GM18507 (cell line): ENCODE measurements at regions not wholly inside any gene's neighbourhood (a gene's known extent, or its start where the extent isn't known, plus 50 kb on each side); places are given as distances from the start of the nearest gene placed in this dataset.

ENCODE experiments used
- DNase-seq: peaks from one replicate; pipeline ENCODE4 v3.0.0; 2011; ENCODE audit warnings: low read depth; ENCODE audit not compliant: insufficient read length; ENCODE audit errors: extremely low spot score
- FAIRE-seq: peaks from 2 replicates; lab custom pipeline; 2011; peaks lifted over from hg19 to GRCh38; lab: Jason Lieb, UNC

DNA sequence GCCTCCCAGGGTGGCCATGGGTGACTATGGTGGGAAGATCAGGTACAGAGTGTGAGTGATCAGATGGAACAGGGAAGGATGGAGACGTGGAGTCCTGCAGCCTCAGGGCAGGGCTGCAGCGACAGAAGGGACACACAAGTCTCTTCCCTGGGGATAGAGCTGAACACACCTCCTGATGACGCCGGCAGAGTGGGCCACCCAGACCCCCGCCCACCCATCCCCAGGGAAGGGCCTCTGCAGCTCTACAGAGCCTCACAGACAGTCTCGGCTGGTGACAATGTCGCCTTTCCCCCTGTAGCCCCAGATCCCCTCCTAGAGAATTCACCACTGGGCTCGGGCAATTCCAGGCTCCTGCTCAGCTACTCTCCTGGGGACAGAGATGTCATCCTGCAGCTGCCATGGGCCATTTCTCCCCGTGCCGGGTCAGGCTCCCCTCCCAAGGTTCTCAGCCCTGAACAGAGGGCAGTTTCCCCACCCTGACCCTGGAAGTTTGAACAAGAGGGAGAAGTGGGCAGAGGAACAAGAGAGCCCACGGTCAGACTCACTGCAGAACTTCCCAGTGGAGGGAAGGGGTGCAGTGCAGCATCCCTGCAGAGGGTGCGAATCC is 115.7 kb downstream of the NCOR2 start:
- FAIRE-seq (no peak), DNase-seq (no peak)

DNA sequence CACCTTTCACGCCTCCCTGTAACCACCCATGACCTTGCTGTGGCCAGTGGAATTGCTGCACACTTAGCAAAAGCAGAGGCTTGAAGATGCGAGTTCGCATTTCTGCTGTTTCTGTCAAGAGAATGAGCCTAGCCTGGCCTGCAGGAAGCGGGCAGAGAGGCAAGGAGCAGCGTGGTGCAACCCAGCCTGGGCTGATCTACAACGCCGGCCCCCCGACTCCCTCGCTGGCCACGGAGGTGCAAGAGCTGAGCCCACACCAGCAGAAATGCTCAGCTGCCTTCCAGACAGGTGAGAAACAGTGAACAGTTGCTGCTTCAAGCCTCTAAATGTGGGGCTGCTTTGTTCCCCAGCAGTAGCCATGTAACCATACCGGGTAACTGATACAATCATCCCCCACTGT is 116.4 kb downstream of the NCOR2 start:
- FAIRE-seq (no peak), DNase-seq (no peak)

DNA sequence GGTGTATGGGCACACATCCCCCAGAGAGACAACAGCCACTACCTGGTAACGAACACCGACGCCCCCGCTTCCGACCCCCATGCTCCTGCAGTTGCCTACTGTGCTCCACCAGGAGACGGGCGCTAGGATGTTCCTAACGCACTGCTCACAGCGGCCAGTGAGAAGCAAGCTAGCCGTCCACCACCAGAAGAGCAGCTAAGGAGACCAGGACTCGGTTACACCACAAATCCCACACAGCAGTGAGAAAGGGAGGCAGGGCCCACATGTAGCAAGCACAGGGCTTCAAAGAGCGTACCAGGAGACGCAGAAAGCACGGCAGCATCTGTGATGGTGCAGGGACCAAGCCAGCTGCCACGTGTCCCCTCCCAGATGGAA is 117.0 kb downstream of the NCOR2 start:
- FAIRE-seq (no peak), DNase-seq (no peak)

DNA sequence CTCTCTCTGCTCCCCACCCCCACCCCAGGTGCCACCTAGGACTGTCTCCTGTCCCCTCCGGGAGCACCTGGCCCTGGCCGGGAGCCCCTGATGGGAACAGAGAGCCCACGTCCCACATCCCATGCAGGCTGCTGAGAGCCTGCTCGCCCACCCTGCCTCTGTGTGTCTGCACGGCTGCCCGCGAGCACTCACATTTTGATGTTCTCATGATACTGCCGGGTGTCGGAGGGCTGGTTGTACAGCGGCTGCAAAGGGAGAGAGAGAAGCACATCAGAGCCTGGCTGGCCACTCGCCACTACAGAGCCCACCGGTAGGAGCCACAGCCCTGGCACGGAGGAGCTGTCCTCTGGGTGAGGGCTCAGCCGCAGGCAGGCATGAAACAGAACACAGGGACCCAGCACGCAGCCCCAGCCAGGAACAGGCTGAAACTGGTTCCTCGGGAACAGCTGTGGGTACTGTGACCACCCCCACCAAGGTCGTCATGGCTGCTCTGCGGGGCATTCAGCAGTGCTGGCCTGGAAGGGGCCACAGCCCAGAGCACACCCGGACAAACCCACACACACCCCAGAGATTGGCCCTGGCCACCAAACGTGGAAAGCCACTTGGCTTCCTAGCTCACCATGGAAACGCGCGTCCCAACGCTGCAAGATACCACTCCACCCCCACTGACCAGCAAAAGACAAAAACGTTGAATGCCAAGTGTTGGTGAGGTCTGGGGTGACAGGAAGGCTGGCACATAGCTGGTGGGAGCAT is 117.6 kb downstream of the NCOR2 start:
- no peak for DNase-seq
- FAIRE-seq, result no peak

DNA sequence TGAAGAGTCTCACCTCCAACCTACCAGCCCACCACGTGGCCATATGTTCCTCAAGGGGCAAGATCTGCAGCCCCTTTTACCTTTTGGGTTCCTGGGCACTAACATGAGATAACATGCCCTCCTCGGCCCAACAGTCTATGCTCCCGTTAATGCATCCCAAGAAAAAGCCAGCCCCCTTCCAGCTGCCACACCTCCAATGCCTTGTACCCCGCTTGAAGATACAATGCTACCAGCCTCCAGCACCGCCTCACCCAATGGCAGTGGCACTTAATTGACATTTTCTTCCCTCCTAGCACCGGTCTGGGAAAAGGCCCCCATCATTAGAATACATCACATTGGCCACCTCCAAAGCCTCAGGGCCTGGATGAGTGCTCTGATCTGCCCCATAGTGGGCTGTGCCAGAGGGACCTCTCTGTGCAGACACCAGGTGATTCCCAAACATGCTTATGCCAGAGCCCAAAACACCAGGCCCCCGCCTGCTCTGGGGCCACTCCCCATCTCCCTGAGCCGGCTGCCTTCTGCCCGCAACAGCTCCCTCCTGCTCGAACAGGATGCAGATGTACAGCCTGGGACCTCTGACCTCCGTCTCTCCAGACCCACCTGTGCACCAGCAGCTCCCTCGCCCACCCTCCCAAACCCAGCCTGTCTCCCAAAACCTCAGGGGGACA is 118.3 kb downstream of the NCOR2 start:
- DNase-seq (no peak), FAIRE-seq (no peak)

DNA sequence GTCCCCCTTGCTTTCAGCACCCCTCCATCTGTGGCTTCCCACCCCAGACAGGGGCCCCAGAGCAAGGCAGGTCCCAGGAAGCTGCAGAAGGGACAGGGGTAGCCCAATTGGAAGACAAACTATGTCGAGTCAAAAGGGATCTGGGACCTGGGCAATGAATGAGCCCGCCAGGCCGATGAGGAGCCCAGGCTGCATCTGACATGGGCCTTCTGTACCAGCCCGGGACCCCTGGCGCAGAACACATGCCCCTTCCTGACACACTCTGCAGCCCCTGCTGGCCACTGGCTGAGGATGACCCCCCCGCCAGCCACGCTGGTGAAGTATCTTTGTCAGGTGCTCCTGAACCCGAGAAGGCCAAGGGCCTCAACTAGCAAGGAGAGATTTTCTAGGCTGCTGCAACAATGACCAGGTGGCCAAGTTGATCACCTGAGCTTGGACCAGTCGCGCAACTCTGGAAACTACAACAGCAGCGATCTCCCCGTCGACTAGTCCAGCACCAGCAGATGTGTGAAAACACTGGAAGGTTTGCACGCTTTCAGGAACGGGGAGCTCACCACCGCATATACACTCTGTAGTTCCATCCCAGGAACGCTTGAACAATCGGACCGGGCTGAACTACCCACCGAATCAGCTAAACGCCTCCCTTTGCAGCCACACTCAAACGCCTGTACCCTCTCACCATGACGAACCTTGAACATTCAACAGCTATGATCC is 119.0 kb downstream of the NCOR2 start:
- no peak for FAIRE-seq
- DNase-seq, result no peak

DNA sequence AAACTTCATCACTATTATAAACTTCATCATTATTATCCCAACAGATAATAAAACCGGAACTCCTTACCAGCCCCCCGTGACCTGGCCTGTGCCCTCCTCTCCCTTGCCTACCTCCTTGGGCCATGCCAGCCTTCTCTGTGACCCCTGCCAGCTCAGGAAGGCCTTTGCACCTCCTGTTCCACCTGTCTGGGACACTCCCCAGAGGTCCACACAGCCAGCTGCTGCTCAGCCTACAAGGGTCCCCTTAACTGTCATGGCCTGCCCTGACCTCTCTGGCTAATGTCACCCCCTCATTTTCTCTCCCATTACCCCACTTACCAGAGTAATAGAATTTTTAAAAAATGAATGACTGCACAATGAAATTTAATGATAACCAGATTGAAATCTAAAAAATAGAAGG is 121.0 kb downstream of the NCOR2 start:
- DNase-seq (no peak), FAIRE-seq (no peak)

DNA sequence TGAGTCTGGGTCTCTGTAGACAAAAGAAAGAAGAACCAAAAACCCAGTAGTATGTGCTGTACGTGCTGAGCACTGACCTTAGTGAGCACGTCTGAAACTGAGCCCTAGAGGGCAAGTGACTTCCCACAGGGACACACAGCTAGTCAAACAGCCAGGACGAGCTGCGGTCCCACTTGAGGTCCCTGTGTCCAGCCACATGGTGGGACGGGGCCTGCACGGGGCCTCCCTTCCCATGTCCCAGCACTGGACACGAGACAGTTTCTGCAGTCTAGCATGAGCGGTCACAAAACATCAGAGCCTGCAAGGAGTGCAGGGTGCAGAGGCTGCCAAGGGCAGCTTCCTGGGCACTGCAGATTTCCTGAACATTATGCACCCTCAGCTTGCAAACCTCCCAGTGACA is 121.6 kb downstream of the NCOR2 start:
- FAIRE-seq (no peak), DNase-seq (no peak)

DNA sequence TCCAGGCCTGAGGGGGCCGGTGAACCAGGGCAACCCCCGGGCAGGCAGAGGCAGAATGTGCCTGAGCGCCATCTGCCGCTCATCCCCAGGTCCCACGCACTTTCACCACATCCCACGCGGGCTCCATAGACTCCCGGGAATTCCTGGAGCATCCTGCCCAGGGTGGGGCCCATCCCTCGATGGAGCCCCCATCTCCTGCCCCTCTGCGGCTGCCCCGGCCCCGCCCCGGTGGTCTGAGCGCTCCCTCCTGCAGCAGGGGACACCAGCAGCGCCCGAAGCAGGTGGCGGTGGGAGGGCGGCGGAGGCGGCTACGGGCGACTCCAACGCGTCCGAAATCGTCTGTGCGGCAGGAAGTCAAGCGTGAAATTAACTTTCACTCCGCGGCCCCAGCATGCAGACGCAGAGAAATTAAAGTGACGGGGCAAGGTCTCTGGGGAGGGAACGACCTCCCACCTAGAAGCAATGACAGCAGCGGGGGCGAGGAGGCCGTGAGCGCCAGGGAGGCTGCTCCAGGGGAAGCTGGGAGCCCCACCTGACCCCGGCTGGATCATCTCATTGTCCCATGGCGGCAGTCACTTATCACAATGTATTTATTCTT is 122.2 kb downstream of the NCOR2 start:
- FAIRE-seq (no peak), DNase-seq (no peak)

DNA sequence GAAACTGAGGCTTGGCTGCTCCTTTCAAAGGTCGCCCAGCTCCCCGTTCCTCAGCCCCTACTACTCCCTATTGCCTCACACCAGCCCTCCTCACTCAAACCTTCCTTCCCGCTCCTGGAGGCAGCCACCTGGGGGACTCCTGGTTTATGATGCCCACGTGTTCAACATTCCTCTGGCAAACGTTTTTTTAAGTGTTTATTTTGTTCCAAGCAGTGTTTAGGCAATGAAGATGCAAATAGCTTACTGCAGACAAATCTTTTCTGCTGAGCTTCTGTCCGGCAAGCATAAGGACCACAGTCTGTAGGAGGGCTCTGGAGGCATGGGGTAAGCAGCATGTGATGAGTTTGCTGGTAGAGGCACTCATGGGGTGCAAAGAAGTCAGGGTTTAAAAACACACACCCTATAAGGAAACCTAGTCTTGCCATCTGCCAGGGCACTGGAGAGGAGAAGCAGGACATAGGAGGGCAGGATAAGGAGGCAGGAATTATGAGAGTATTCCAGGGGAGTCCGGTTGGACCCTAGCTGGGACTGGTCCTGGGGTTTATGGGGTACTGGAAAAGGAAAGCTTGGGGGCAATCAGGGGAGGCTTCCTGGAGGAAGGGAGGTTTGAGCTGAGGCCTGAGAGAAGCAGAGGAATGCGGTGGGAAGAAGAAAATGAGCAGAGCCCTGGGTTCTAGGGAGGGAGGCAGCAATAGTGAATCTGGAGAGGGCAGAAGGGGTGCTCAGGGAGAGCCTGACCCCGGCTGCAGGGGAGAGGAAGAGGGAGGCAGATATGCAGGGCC is 123.3 kb downstream of the NCOR2 start:
- no peak for DNase-seq
- no peak for FAIRE-seq

DNA sequence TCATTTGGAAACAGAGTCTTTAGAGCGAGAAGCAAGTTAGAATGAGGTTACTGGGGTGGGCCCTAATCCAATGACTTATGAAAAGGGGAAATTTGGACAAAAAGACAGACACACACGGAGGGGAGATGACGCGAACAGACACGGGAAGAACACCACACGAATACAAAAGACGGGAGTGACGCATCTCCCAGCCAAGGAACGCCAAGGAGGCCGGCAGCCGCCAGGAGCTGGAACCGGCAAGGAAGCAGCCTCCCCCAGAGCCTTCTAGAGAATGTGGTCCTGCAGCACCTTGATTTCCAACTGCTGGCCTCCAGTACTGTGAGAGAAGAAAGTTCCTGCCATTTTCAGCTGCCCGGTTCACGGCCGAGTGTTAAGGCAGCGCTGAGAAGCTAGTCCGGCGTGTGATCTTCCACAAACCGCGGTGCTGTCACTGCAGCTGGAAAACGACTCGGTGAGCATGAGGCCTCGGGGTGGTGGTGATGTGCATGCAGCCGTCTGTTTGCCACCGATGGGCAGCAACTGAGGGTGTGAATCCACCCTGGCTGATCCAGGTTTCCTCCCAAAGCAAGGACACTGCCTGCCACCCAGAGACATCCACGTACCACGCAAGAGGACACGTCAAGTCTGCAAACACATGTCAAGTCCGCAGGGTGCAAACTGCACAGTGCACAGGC is 124.5 kb downstream of the NCOR2 start:
- FAIRE-seq (no peak), DNase-seq (no peak)

DNA sequence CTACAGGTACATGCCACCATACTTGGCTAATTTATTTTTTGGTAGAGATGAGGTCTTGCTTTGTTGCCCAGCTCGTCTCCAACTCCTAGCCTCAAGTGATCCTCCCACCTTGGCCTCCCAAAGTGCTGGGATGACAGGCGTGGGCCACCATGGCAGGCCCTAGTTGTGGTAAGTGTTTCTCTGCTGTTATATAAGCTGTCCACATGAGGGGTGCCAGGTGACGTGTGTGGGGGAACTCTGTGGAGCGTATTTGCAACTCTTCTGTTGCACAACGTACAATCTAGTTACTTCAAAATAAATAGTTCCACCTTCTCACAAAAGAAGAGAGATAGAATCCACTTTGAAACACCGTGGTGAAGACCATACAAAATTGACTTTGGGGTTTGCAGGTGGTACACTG is 125.1 kb downstream of the NCOR2 start:
- DNase-seq (no peak), FAIRE-seq (no peak)

DNA sequence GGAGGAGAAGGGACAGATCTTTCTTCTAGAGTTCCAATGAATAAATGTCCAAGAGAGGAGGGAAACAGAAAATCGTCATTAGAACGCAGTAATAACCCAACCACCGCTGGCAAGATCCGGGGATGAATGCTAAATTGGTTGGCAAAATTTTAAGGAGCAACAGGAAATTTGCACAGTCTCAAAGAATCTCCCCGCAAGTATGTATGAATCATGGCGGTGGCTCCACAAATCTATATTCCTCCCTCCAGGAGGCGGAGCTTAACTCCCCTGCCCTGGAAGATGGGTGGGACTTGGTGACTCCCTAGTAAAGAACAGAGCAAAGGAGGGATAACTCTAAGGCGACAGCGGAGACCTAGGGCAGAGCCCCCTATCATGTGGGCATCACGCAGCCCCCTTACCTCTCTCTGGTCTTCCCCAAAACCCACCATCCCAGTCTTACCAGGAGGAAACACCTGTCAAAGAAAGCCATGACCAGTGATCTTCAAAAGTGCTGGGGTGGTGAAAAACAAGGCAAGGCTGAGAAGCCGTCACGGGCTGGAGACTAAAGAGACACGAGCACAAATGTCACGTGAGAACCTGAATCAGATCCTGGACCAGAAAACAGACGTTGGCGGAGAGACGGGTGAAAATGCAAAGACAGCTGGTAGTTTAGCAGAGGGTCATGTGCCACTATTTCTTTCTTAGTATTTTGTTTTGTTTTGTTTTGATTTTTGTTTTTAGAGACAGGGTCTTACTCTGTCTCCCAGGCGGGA is 125.8 kb downstream of the NCOR2 start:
- FAIRE-seq, result no peak
- DNase-seq, result no peak

DNA sequence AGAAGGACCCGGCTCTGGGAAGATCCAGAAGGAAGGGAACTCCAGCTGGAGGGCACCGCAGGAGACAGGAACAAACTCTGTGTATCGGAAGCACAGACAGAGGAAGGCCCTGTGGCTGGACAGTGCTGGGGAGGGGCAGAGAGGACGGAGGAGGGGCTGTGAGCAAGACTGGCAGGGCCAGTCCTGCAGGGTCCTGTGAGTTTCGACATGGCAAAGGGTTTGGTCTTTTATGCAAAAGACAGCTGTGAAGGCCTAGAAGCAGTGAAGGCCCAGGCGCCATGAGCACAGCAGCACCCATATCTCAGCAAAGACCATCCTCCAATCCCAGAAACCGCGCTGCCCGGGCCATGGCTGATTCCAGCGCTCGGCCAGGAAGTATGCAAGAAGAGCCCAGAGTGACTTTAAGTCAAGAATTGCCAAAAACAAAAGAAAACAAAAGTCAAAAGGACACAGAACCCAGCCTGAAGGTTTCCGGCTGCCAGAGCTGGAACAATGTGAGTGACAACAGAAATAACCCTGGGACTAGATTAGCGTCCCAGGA is 126.5 kb downstream of the NCOR2 start:
- DNase-seq, result no peak
- no peak for FAIRE-seq

DNA sequence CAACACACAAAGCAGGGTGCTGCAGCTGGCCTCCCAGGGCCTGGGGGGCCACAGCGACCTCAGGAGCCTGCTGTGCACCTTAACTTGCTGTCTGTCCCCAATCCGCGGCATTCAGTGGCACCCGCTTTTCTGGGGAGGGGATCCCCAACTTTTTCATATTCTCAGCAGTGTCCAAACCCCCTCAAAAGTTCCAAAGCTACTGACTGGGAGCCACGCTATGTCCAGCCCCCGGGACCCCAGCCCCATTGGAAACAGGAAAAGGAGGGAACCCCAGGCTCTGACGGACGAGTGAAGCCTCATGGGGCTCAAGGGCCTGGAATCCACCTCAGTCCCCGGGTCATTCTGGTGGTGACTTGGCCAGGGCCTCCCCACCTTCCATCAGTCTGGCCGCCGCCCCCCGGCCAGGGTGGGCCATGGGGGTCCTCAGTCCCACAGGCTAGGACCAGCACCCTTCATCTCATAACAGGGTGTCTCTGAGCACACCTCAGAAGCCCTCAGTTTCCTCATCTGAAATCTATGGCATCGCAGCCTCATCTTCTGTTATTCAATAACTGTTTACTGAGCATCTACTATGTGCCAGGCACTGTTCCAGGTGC is 127.3 kb downstream of the NCOR2 start:
- no peak for FAIRE-seq
- no peak for DNase-seq

DNA sequence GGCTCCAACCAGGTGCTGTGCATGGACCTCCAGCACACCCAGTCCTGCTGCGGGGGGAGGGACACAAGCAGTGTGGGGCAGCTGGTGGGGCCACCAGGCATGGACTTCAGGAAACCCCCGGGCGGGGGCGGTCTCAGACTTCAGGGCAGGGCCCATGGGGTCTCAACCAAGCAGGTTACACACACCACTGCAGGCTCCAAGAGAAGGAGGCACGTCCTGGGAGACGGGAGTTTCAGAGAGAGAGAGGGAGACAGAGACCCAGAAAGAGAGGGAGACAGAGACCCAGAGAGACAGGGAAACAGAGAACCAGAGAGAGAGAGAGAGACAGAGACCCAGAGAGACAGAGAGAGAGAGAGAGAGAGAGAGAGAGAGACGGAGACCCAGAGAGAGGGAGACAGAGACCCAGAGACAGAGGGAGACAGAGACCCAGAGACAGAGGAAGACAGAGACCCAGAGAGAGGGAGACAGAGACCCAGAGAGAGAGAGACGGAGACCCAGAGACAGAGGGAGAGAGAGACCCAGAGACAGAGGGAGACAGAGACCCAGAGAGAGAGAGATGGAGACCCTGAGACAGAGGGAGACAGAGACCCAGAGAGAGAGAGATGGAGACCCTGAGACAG is 128.9 kb downstream of the NCOR2 start:
- DNase-seq (no peak), FAIRE-seq (no peak)
